Mucosa of gallbladder (tissue), 1 donor: ENCODE measurements at regions not wholly inside any gene's neighbourhood (a gene's known extent, or its start where the extent isn't known, plus 50 kb on each side); places are given as distances from the start of the nearest gene placed in this dataset.

Source experiments
- DNase-seq: peaks from one replicate; pipeline ENCODE4 v3.0.0-alpha.2; 2020; ENCODE audit warnings: low spot score
- donor health status: DM: no; HTN: no; CAD: no.

DNA sequence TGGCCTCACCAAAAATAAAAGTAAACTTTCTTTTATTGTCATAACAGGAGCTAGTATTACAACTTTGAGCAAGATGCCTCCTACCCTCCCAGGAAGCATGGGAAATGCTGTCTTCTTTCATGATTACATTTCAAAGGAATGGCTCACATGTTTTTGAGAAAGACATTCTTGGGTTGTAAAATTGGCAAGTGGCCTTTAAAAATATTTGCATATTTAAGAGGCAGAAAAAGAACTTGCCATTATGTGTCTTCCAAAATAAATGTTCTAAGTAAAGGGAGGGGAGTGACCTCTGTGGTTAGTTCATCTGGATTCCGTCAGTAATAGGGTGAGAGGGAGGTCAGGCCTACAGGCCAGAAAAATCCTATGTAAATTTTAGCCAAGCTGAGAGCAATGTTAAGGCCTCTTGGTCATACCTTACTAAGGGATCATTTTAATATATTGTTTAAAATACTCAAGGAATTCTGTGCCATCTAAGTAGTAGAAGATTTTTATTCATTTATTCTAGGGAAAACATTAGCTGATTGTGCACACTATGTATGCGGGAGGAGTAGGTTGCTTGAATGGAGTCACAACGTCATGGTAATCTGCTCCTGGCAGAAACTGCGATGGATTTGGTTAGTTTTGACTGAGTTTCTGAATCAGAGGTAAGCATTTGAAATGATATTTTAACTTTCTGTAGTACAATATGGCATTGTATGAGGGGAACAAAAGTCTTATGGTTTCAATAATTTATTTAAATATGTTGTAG, 1485.7 kb upstream of the CDH9 start:
- DNase-seq: no peak

DNA sequence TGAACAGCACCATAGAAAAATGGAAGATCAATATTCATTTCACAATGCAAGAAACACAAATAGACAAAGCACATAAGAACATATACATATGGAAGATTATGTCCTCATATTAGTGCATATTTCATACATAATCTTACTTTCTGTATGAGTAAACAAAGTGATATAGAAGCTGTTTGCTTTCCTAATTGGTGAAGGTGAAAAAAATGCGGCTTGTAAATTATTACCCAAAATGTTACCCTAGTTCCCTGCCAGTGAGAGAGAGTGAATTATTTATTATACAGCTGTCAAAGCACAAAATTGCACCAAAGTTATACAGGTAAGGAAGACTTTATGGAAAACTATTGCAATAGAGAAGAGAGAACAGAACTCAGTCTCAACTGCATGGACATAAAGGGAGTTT, 1485.0 kb upstream of the CDH9 start:
- no peak for DNase-seq

DNA sequence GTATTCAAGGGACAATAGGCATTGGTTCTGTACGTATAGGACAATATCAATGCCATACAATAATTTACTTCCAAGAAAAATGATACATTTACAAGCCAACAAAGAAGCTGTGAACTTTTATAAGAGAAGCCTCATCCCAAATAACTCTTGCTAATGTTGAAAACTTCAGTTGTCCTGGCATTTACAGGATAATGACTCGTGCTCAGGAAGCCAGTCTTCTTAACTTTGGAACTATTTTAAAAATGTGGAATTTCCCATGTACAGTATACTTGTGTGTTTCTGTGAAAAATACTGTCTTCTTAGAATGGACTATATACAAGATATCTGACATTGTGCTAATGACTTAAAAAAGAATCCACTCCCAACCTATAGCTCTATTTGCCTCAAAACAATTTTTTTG, 1479.3 kb upstream of the CDH9 start:
- no peak for DNase-seq

DNA sequence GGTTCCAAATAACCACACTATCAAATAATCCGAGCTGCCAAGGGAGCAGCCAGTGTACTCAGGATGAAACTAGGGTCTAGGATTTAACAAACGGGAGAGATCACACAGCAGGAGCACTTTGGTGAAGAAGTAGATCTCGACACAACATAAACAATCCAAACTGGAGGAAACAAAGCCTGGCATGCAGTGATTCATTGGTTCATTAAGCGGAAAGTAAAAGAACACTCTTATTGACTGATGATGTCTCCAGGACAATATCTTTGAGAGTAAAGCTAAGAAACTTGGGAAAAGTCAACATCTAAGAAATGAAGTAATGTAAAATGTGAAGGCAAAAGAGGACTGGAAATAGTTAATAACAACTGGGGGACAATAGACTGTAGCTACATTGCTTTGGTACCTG, 1478.3 kb upstream of the CDH9 start:
- no peak for DNase-seq

DNA sequence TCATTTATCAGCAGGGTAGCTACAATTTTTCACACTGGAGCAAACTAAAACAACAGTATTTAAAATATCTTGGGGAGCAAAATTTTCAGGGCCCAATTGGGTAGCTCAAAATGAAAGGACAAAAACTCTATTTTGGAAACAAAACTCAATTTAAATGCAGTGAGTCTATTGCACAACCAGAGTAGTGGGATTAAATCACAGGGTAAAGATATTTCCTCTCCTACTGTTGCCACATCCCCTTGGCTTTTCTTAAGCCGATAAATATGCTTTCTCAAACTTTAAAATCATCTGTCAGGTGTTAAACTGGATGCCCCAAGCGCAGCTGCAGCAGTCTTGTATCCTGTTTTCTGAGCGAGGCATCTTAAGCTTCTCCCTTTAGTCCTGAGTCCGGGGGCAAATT, 1474.3 kb upstream of the CDH9 start:
- DNase-seq: no peak

DNA sequence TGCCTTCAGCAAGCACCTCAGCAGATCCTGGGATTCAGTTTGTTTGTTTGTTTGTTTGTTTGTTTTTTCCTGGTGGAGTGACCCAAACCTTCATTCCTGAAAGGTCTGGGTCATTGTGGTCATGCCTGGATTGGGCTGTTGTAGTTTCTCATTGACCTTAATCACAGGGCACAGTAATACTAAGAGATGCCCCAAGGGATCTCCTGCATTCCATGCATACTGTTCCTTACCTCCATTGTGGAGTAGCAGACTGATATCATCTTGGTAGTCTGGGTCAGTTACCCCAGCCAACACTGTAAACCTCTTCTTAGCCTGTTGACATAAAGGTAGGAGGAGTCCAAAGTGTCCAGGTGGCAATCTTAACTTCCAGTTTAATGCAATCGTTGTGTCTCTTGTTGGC, 1466.7 kb upstream of the CDH9 start:
- no peak for DNase-seq

DNA sequence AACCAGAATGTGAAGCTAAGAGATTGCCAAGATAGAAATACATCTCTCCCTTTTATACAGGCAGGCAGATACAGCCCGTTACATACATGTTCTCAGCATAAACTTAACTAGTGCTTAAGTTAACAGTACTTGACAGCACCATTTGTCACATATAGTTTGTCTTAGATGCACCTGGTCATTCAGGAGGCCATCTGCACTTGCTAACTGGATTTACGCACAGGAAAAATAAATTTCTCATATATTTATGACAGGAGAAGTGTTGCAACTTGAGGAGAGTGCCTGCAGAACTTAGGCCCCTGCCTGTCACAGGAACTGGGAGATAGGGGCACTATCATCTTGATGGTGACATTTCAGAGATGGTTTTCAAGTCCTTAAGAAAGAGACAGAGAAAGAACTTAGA, 1462.1 kb upstream of the CDH9 start:
- no peak for DNase-seq

DNA sequence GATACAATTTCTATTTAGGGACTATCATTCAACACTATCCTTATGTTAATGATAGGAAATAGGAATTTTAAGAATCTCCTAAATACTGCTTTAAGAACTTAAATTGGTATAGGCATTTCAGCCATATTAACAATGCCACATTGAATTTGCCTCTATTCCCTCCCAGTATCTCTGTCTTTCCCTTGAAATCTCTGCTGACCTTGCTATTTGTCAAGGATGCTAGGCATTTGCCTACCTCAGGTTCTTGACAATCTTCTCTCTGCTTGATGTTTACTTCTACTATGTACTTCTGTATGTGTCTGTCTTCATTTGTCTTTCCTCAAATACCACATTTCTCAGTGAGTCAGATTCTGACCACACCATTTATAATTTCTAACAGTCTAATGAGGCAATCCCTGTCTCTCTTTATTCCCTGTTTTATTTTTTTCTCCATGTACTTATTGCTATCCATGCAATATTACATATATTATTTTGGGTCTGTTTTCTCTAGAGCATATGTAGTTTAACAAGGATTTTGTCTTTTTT, 1461.4 kb upstream of the CDH9 start:
- DNase-seq: no peak

DNA sequence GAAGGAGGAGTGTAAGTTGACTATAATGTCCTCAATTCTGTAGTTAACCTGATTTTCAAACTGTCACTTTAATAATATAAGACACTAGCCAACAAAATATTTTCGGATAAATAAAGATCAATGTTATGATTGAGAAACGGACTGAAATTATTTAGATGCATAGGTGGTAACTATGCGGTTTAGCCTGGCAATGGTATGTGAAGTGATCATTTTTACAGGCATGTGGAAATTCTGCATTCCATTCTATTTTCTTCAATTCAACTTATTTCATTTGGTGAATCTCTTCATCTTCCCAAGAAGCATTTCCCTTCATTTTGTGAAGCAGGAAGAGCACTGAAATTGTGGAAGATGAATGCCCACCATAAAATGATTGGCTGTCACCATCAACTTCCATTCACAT, 1457.5 kb upstream of the CDH9 start:
- no peak for DNase-seq

DNA sequence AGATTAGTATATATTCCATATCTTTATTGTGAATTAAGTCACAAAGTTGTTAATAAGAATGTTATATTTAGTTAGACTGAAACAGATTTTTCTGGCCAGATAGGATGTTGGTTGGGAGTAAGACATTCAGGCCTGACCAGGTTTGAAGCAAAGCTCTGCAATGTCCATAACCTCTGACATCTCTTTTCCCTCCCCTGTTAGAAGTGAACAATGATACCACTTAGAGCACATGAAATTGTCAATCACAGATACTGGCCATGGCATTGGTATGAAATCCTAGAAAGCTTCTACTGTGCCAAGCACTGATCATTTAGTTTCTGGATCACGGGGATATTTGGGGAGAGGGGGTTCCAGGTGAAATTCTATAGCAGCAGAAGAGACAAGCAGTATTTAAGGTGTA, 1455.1 kb upstream of the CDH9 start:
- no peak for DNase-seq

DNA sequence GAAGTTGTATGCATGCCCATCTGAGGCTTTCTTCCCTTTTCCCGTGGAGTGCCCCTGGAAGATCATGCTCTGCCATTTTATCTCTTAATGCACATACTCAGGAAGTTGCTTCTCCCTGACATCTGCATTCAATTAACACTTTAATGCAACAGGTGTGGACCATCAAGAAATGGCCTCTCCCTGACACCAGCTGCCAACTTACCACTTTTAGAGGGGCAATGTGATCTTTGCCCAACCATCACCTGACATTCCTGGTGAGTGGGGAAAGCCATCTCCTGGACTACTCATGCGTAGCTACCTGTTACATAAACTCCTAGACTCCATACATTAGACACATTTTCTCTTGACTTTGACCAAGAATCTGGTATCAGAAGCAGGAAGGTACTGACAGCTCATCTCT, 1450.4 kb upstream of the CDH9 start:
- no peak for DNase-seq

DNA sequence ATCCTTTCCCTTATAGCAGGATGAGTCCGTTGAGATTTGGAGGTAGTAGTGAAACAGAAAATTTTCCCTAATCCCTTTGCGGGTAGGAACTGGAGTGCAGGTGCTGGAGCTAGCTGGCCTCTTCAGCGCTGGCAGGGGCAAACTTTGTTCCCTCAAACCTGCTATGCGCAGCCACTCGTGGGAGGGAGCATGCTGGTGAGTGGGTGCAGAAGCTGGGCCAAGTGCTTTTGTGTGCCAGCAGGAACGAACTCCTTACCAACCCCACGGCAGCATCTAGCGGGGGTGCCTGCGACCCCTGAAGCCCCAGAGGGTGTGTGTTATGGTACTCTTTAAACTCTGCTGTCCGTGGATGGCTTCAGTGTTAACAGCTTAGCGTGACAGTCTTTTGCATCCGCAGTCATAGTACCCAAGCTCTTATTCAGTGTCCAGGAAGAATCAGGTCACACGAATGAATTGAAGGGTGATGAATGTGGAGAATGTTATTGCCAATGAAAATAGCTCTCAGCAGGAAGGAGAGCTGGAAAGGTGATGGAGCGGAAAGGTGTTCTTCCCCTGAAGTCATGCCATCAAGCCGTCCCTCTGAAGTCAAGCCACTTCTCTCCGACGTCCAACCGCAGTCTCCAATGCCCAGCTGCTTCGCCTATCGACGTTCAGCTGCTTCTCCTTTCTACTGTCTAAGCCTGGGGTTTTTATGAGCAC, 1445.1 kb upstream of the CDH9 start:
- DNase-seq: no peak

DNA sequence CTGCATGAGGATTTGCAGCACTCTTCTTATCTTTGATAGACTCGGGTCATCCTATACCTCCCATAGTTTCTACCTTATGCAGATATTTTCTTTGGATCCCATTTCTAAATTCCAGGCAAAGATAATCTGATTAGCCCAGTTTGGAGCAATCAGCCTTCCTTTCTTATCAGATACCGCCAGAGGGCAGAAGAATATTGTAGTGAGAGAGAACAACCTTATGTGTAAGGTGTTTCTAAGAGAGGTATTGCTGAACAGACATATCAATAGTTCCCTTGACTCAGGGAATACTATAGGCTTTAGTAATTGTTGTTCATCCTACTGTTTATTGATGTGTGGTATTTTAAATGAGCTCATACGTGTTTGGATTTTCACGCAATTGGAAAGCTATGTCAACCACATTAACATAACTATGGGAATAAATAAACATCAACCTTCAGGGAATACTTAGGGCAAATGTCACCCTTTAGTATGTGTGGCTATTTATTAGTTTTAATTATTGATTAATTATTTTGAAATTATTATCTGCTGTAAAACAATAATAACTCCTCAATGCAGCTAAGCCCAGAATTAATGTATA, 1435.2 kb upstream of the CDH9 start:
- no peak for DNase-seq

DNA sequence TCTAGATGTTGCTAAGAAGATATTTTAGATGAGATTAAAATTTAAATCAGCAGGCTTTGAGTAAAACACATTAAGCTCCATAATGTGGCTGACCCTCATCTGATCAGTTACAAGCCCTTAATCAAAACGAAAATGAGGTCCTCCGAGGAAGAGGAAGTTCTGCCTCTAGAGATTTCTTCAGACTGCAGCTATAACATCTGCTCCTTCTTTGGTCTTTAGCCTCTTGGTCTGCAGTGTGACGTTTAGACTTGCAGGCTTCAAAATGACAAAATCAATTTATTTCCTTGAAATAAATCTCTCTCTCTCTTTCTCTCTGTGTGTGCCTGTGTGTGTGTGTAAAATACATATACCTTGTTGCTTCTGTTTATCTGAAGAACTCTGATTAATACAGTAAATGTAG, 1429.8 kb upstream of the CDH9 start:
- no peak for DNase-seq

DNA sequence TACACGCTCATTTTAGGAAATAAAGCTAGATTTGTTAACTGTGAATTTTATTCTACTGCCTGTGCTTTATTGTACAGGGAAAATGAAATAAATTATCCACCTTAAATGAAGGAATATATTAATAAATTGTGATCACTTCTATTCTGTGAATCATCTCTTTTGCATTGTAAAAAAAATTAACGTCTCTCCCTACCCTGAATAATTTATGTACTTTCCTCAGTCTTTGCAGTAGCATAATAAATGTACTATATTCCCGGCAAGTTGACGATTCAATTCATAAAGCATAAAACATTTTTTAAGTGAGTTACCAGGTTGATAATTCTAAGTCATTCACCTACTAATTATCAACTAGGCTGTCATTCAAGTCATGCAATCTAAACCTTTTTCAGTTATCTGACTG, 1425.3 kb upstream of the CDH9 start:
- DNase-seq: no peak

DNA sequence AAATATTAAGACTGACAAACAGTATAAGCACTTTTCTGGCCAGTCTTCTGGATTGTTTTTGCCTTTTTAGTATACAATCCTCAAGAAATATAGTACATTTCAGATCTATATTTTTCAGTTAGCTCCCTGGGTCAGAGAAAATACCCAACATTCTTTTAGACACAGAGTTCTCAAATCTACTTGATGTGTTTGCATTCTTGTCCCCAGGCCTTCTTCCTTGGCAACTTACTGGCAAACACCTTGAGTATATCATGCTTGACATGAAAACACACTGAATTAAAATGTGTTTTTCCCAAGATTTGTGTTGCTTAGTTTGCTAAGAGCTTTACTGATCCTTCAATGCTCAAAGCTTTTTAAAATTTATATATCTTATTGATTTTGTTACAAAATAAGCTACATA, 1413.1 kb upstream of the CDH9 start:
- no peak for DNase-seq

DNA sequence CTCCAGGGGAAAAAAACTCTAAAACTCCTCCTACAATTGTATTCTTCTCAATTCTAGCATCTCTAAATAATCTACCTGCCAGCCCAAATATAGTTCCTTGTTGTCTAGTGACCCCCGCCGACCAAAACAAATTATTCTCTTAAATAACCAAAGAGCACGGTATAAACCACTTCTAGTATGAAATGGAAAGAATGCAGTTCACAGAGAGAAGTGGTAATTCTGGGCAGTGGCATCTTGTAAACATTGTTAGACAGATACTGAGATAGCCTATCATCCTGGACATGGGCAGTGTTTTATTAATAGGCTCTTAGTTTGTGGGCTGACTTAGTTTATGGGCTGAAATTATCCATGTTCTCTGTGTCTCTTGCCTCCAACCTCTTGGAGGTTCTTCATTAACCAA, 1412.6 kb upstream of the CDH9 start:
- no peak for DNase-seq

DNA sequence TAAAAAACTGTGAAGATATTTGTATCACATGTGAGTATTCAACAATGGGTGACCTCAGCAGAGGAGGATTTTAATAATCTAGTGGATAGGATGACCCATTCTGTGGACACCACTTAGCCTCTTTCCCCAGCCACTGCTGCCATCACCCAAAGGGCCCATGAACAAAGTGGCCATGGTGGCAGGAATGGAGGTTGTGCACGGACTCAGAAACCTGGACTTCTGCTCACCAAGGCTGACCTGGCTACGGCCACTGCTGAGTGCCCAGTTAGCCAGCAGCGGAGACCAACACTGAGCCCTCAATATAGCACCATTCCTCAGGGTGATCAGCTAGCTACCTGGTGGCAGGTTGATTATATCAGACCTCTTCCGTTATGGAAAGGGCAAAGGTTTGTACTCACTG, 1410.4 kb upstream of the CDH9 start:
- DNase-seq: no peak

DNA sequence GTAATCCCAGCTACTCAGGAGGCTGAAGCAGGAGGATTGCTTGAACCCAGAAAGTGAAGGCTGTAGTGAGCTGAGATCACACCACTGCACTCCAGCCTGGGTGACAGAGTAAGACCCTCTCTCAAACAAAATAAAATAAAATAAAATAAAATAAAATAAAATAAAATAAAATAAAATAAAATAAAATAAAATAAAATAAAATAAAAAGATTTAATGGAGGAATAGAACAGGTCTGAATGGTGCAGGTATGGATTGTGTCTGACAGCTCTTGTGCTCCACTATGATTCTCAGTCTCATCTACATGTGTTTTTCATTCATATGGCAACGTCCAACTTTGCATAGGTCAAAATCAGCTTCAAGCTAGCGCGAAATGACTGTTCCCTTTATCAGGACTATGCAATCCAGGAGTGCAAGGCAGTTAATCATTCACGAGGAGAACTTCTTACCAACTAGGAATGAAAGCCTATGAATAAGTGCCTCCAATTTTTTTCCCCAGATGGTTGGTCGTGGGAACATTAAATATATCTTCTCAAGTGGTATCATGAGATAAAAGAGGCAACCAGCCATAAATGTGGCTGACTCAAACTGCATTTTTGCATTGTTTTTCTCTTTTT, 1392.3 kb upstream of the CDH9 start:
- no peak for DNase-seq

DNA sequence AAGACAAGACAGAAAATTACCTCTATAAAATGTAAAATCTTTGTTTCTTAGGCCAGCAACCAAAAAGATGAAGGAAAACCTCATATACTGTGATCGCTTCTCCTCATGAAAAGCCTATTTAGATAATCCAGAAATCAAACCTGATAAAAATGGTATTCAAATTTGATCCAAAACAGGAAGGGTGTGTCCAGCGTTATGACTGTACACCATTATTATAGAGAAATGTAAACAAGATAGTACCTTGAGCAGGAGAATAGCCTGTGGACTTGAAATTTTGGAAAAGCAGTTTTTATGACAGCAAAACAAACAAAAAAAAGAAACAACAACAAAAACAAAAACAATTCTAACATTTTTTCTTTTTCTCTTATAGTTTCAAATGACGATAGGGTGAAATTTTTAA, 1382.8 kb upstream of the CDH9 start:
- no peak for DNase-seq

DNA sequence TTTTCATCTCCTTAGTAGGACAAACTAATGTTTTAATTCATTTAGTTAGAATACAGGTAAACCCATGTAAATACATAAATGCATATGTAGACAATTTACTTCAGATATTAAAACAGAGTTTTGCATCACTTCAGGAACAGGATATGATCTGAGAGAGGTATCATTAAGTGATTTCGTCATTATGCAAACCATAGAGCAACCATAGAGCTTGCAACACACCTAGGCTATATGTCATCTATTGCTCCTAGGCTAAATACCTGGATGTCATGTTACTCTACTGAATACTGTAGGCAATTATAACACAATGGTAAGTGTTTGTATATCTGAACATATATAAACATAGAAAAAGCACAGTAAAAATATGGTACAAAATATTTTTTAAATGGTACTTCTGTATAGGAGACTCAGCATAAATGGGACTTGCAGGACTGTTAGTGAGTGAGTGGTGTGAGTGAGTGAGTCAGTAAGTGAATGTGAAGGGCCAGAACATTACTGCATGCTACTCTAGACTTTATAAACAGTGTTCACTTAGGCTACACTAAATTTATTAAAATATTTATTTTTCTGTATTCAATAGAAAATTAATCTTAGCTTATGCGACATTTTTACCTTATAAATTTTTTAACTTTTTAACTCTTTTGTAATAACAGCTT, 1377.5 kb upstream of the CDH9 start:
- no peak for DNase-seq

DNA sequence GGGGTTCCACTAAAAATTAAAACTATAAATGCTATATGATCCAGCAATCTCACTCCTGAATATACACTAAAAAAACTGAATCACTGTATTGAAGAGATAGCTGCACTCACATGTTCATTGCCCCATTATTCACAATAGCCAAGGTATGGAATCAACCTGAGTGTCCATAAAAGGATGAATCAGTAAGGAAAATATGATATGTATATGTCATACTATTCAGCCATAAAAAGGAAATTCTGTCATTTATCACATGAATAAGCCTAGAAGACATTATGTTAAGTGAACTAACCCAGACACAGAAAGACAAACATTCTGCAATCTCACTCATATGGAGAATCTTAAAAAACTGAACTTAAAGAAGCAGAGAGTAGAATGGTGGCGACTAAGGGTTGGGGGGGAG, 1376.2 kb upstream of the CDH9 start:
- no peak for DNase-seq
